ENCODE measurements at regions not wholly inside any gene's neighbourhood (a gene's known extent, or its start where the extent isn't known, plus 50 kb on each side); places are given as distances from the start of the nearest gene placed in this dataset.

- no peaks in the 10 kb centered on the region for H3K4me1 ChIP-seq (ENCODE audit: control insufficient read depth in 1 of 2, low read depth in 2 of 2)
- DNase-seq (ENCODE audit: low spot score) (no peak), ATAC-seq (ENCODE audit: insufficient number of reproducible peaks, low FRiP score, low read depth) (no peak)
- H3K4me3 ChIP-seq: no peak overlapping the region
- TF ChIP-seq, protein P1, sequence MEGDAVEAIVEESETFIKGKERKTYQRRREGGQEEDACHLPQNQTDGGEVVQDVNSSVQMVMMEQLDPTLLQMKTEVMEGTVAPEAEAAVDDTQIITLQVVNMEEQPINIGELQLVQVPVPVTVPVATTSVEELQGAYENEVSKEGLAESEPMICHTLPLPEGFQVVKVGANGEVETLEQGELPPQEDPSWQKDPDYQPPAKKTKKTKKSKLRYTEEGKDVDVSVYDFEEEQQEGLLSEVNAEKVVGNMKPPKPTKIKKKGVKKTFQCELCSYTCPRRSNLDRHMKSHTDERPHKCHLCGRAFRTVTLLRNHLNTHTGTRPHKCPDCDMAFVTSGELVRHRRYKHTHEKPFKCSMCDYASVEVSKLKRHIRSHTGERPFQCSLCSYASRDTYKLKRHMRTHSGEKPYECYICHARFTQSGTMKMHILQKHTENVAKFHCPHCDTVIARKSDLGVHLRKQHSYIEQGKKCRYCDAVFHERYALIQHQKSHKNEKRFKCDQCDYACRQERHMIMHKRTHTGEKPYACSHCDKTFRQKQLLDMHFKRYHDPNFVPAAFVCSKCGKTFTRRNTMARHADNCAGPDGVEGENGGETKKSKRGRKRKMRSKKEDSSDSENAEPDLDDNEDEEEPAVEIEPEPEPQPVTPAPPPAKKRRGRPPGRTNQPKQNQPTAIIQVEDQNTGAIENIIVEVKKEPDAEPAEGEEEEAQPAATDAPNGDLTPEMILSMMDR (IDR thresholded peaks at IDR 0.05): no peak
- H3K9me3 ChIP-seq: no peaks in the 10 kb centered on the region
- no peaks in the 10 kb centered on the region for H3K36me3 ChIP-seq
- no peaks in the 10 kb centered on the region for H3K27me3 ChIP-seq (replicated peaks; ENCODE audit: insufficient read depth)
- H3K27ac ChIP-seq: no peak overlapping the region
These were observed 404.8 kb downstream of the EPHA5 start for GRCh38 chr4:65265526-65265925.

- no peak for ATAC-seq (ENCODE audit: insufficient number of reproducible peaks, low FRiP score, low read depth)
- Histone ChIP-seq H3K4me3 (no peak overlapping the region), H3K36me3 (no peaks in the 10 kb centered on the region), H3K4me1 (ENCODE audit: control insufficient read depth in 1 of 2, low read depth in 2 of 2) (no peaks in the 10 kb centered on the region), H3K9me3 (no peaks in the 10 kb centered on the region), H3K27me3 (replicated peaks; ENCODE audit: insufficient read depth) (no peaks in the 10 kb centered on the region), H3K27ac (no peak overlapping the region)
- TF ChIP-seq, protein P1 (IDR thresholded peaks at IDR 0.05): no peak
- DNase-seq (ENCODE audit: low spot score): no peak
These were observed 411.0 kb downstream of the EPHA5 start for GRCh38 chr4:65259296-65259695.

GRCh38 chr4:65250916-65251315, 419.4 kb downstream of the EPHA5 start:
- no peaks in the 10 kb centered on the region for H3K4me1 ChIP-seq (ENCODE audit: control insufficient read depth in 1 of 2, low read depth in 2 of 2)
- no peaks in the 10 kb centered on the region for H3K9me3 ChIP-seq
- no peak overlapping the region for H3K27ac ChIP-seq
- TF ChIP-seq, protein P1 (IDR thresholded peaks at IDR 0.05): no peak
- H3K4me3 ChIP-seq: no peak overlapping the region
- ATAC-seq (ENCODE audit: insufficient number of reproducible peaks, low FRiP score, low read depth): no peak
- H3K36me3 ChIP-seq: no peaks in the 10 kb centered on the region
- DNase-seq (ENCODE audit: low spot score): no peak
- no peaks in the 10 kb centered on the region for H3K27me3 ChIP-seq (replicated peaks; ENCODE audit: insufficient read depth)

DNA sequence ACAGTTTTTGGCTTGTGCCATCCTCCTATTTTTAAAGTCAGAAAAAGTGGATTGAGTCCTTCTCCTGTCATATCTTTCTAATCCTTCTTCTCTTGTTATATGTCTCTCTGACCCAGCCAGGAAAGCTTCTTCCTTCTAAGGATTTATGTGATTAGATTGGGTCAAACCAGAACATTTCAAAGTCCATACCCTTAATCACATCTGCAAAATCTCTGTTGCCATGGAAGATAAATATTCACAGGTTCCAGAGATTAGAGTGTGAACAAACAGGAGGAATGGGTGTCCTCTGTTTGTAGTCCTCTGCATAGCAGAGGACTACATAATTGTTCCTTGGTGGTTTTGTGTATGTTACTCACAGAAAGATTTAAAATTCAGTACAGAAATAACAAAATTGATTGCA, 421.2 kb downstream of the EPHA5 start:
- Histone ChIP-seq H3K9me3 (no peaks in the 10 kb centered on the region), H3K4me3 (no peak overlapping the region), H3K27ac (no peak overlapping the region), H3K4me1 (ENCODE audit: control insufficient read depth in 1 of 2, low read depth in 2 of 2) (no peaks in the 10 kb centered on the region), H3K27me3 (replicated peaks; ENCODE audit: insufficient read depth) (no peaks in the 10 kb centered on the region), H3K36me3 (no peaks in the 10 kb centered on the region)
- no peak for ATAC-seq (ENCODE audit: insufficient number of reproducible peaks, low FRiP score, low read depth)
- TF ChIP-seq, protein P1 (IDR thresholded peaks at IDR 0.05): no peak
- DNase-seq (ENCODE audit: low spot score): no peak

DNA sequence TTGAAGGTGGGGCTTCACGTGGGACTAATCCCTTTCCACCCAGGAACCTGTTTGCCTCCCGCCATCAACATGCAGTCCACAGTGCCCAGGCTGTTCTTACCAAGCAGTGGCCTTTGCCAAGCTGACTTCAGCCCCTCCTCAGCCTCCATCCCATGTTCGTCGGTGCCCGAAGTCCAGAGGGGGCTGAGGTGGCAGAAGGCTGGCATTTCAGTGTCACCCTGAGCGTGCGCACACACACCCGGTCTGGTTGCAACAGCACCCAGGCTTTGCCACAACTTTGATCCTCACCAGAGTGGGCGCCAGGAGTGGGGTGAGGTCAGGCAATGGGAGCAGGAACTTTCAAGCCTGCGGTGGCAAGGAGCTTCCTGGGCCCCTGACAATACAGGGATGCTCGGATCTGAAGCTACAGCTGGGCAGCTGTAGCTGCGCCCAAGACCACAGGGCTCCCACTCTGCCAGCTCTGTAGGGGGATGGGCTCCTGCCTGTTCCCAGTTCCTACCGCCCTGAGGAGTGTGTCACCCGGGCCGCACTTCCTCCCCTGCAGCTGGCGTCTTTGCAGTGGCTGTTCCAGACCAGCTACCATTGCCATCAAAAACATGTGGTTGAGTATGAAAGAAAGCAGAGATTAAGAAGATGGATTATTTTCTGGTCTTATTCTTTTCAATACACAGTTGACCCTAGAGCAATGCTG, 428.0 kb downstream of the EPHA5 start:
- Histone ChIP-seq H3K27me3 (replicated peaks; ENCODE audit: insufficient read depth) (no peaks in the 10 kb centered on the region), H3K9me3 (no peaks in the 10 kb centered on the region), H3K4me1 (ENCODE audit: control insufficient read depth in 1 of 2, low read depth in 2 of 2) (peaks cover 3 to 25% of the 10 kb centered on the region in 2 donors), H3K27ac (no peak overlapping the region), H3K36me3 (no peaks in the 10 kb centered on the region), H3K4me3 (no peak overlapping the region)
- TF ChIP-seq, protein P1 (IDR thresholded peaks at IDR 0.05): no peak
- DNase-seq (ENCODE audit: low spot score): no peak
- ATAC-seq (ENCODE audit: insufficient number of reproducible peaks, low FRiP score, low read depth): no peak

All from thoracic aorta (tissue), 2 donors.